Muscle of leg (tissue), 3 donors: ENCODE measurements at regions not wholly inside any gene's neighbourhood (a gene's known extent, or its start where the extent isn't known, plus 50 kb on each side); places are given as distances from the start of the nearest gene placed in this dataset.

Experiments
- DNase-seq: peaks from one replicate; pipeline ENCODE4 v3.0.0; 2013
- H3K27ac ChIP-seq: one replicate; pipeline ENCODE4 v1.5.1; 2013; ENCODE audit warnings: mild to moderate bottlenecking, low read length, control low read depth
- H3K27me3 ChIP-seq: one replicate; pipeline ENCODE4 v1.6.1; 2013; ENCODE audit warnings: low read length; ENCODE audit not compliant: control insufficient read depth, insufficient read depth
- H3K36me3 ChIP-seq: one replicate; pipeline ENCODE4 v1.6.1; 2013; ENCODE audit warnings: low read length; ENCODE audit not compliant: control insufficient read depth, insufficient read depth
- H3K4me1 ChIP-seq: one replicate; pipeline ENCODE4 v1.6.1; 2013; ENCODE audit warnings: low read length; ENCODE audit not compliant: control insufficient read depth, insufficient read depth
- H3K4me3 ChIP-seq: one replicate; pipeline ENCODE4 v1.5.1; 2013; ENCODE audit warnings: low read length, control low read depth
- H3K9me3 ChIP-seq: replicated peaks from 2 replicates; pipeline ENCODE4 v1.6.1; 2013; ENCODE audit warnings: low read depth, low read length; ENCODE audit not compliant: control insufficient read depth
- WGBS: methylation state at CpG from one replicate; pipeline ENCODE4 v1.1.5; 2013; ENCODE audit warnings: missing lambda C conversion rate; ENCODE audit not compliant: insufficient coverage; 5-methylcytosine and 5-hydroxymethylcytosine counted together

- 22% methylated on average over 4 of the region's 5 CpGs for WGBS
- Histone ChIP-seq H3K27me3 (no peaks in the 10 kb centered on the region), H3K36me3 (no peaks in the 10 kb centered on the region), H3K27ac (no peak overlapping the region), H3K9me3 (no peaks in the 10 kb centered on the region), H3K4me3 (no peak overlapping the region), H3K4me1 (no peaks in the 10 kb centered on the region)
- peak; percentile 3 for DNase-seq
Measured at GRCh38 chr13:53601113-53601512, 572.5 kb downstream of the OLFM4 start.

- Histone ChIP-seq H3K27me3 (no peaks in the 10 kb centered on the region), H3K4me1 (no peaks in the 10 kb centered on the region), H3K27ac (no peak overlapping the region), H3K9me3 (no peaks in the 10 kb centered on the region), H3K36me3 (no peaks in the 10 kb centered on the region), H3K4me3 (no peak overlapping the region)
- WGBS, result 100% methylated on average over 1 of the region's 1 CpG
- no peak for DNase-seq
Measured at GRCh38 chr13:53605326-53605725, 576.7 kb downstream of the OLFM4 start.

GRCh38 chr13:53612200-53612599, 583.6 kb downstream of the OLFM4 start:
- Histone ChIP-seq H3K4me3 (no peak overlapping the region), H3K36me3 (no peaks in the 10 kb centered on the region), H3K27me3 (no peaks in the 10 kb centered on the region), H3K4me1 (no peaks in the 10 kb centered on the region), H3K27ac (no peak overlapping the region), H3K9me3 (no peaks in the 10 kb centered on the region)
- peak; percentile 32 for DNase-seq
- no CpG with 5 or more reads among the region's 3 CpGs for WGBS

- no peaks in the 10 kb centered on the region for H3K27me3 ChIP-seq
- DNase-seq, result peak; percentile 63
- H3K36me3 ChIP-seq, result no peaks in the 10 kb centered on the region
- H3K9me3 ChIP-seq, result no peaks in the 10 kb centered on the region
- no peaks in the 10 kb centered on the region for H3K4me1 ChIP-seq
- no CpG with 5 or more reads among the region's 2 CpGs for WGBS
- H3K27ac ChIP-seq, result no peak overlapping the region
- H3K4me3 ChIP-seq, result no peak overlapping the region
Measured at GRCh38 chr13:53622456-53622855, 593.8 kb downstream of the OLFM4 start.

- Histone ChIP-seq H3K27ac (no peak overlapping the region), H3K27me3 (no peaks in the 10 kb centered on the region), H3K4me3 (no peak overlapping the region), H3K9me3 (no peaks in the 10 kb centered on the region), H3K36me3 (no peaks in the 10 kb centered on the region), H3K4me1 (no peaks in the 10 kb centered on the region)
- WGBS, result no CpG with 5 or more reads among the region's 2 CpGs
- no peak for DNase-seq
Measured at GRCh38 chr13:53623146-53623545, 594.5 kb downstream of the OLFM4 start.

GRCh38 chr13:53631511-53631910, 602.9 kb downstream of the OLFM4 start:
- Histone ChIP-seq H3K27ac (no peak overlapping the region), H3K4me3 (no peak overlapping the region), H3K4me1 (no peaks in the 10 kb centered on the region), H3K27me3 (no peaks in the 10 kb centered on the region), H3K36me3 (no peaks in the 10 kb centered on the region), H3K9me3 (no peaks in the 10 kb centered on the region)
- no peak for DNase-seq
- WGBS, result 67% methylated on average over 2 of the region's 2 CpGs

GRCh38 chr13:53638040-53638439, 609.4 kb downstream of the OLFM4 start:
- H3K27ac ChIP-seq, result no peak overlapping the region
- DNase-seq, result no peak
- H3K4me3 ChIP-seq, result no peak overlapping the region
- no peaks in the 10 kb centered on the region for H3K4me1 ChIP-seq
- H3K9me3 ChIP-seq, result no peaks in the 10 kb centered on the region
- no peaks in the 10 kb centered on the region for H3K27me3 ChIP-seq
- no peaks in the 10 kb centered on the region for H3K36me3 ChIP-seq
- WGBS, result no CpG with 5 or more reads among the region's 2 CpGs

GRCh38 chr13:53642306-53642705, 613.7 kb downstream of the OLFM4 start:
- no peaks in the 10 kb centered on the region for H3K27me3 ChIP-seq
- no peaks in the 10 kb centered on the region for H3K9me3 ChIP-seq
- H3K36me3 ChIP-seq, result no peaks in the 10 kb centered on the region
- H3K27ac ChIP-seq, result no peak overlapping the region
- no peak overlapping the region for H3K4me3 ChIP-seq
- no peak for DNase-seq
- no CpG with 5 or more reads among the region's 3 CpGs for WGBS
- H3K4me1 ChIP-seq, result no peaks in the 10 kb centered on the region

GRCh38 chr13:53648673-53649072, 620.1 kb downstream of the OLFM4 start:
- Histone ChIP-seq H3K36me3 (no peaks in the 10 kb centered on the region), H3K9me3 (no peaks in the 10 kb centered on the region), H3K4me3 (no peak overlapping the region), H3K27ac (no peak overlapping the region), H3K27me3 (no peaks in the 10 kb centered on the region), H3K4me1 (no peaks in the 10 kb centered on the region)
- DNase-seq, result no peak
- 70% methylated on average over 2 of the region's 3 CpGs for WGBS

- WGBS, result no CpG with 5 or more reads among the region's 2 CpGs
Measured at GRCh38 chr13:53672005-53672404, 643.4 kb downstream of the OLFM4 start.

GRCh38 chr13:53683146-53683545, 654.5 kb downstream of the OLFM4 start:
- H3K4me3 ChIP-seq, result no peak overlapping the region
- H3K4me1 ChIP-seq, result no peaks in the 10 kb centered on the region
- H3K27ac ChIP-seq, result no peak overlapping the region
- no peaks in the 10 kb centered on the region for H3K36me3 ChIP-seq
- peaks cover 2% of the 10 kb centered on the region for H3K9me3 ChIP-seq
- WGBS, result no CpG with 5 or more reads among the region's 1 CpG
- H3K27me3 ChIP-seq, result no peaks in the 10 kb centered on the region
- DNase-seq, result no peak

More at GRCh38 chr13:53672005-53672404, 643.4 kb downstream of the OLFM4 start:
- no peaks in the 10 kb centered on the region for H3K4me1 ChIP-seq
- no peaks in the 10 kb centered on the region for H3K27me3 ChIP-seq
- H3K36me3 ChIP-seq, result no peaks in the 10 kb centered on the region
- H3K4me3 ChIP-seq, result no peak overlapping the region
- H3K9me3 ChIP-seq, result no peaks in the 10 kb centered on the region
- DNase-seq, result no peak
- no peak overlapping the region for H3K27ac ChIP-seq
